DND-41 (cell line): ENCODE measurements at regions not wholly inside any gene's neighbourhood (a gene's known extent, or its start where the extent isn't known, plus 50 kb on each side); places are given as distances from the start of the nearest gene placed in this dataset.

ENCODE experiments used
- EZH2 ChIP-seq: IDR thresholded peaks from 3 replicates; pipeline ENCODE4 v1.6.1; 2012; ENCODE audit warnings: borderline replicate concordance, low read depth, mild to moderate bottlenecking, moderate library complexity, low read length, inconsistent platforms; ENCODE audit not compliant: severe bottlenecking
- TF ChIP-seq, protein P1 (sequence below): IDR thresholded peaks from 2 replicates; pipeline ENCODE4 v1.5.1; 2012; ENCODE audit warnings: borderline replicate concordance, low read length, moderate library complexity, mild to moderate bottlenecking; ENCODE audit not compliant: poor library complexity, severe bottlenecking; ENCODE audit errors: extremely low read depth

DNA sequence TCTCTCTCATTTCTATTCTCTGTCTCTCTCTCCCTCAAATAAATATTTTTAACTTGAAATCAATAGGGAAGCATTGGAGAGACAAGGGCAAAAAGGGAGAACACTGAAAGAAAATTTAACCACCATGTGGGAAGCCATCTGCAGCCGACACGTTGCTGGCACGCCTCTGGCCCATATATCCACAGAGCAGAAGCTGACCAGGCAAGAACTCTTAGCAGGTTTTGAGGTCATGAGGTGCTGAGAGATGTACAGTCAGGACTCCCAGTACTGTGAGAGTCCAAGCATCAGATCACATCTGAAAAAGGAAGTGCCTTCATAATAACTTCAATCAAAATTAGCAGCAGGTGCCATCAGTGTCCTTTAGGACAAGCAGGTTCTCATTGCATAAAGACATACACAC lies 156.6 kb downstream of the AKAIN1 start:
- TF ChIP-seq, protein P1, sequence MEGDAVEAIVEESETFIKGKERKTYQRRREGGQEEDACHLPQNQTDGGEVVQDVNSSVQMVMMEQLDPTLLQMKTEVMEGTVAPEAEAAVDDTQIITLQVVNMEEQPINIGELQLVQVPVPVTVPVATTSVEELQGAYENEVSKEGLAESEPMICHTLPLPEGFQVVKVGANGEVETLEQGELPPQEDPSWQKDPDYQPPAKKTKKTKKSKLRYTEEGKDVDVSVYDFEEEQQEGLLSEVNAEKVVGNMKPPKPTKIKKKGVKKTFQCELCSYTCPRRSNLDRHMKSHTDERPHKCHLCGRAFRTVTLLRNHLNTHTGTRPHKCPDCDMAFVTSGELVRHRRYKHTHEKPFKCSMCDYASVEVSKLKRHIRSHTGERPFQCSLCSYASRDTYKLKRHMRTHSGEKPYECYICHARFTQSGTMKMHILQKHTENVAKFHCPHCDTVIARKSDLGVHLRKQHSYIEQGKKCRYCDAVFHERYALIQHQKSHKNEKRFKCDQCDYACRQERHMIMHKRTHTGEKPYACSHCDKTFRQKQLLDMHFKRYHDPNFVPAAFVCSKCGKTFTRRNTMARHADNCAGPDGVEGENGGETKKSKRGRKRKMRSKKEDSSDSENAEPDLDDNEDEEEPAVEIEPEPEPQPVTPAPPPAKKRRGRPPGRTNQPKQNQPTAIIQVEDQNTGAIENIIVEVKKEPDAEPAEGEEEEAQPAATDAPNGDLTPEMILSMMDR = no peak
- no peak for TF ChIP-seq EZH2
